Stimulated activated naive CD4-positive, alpha-beta T cell (primary cell): ENCODE measurements at regions not wholly inside any gene's neighbourhood (a gene's known extent, or its start where the extent isn't known, plus 50 kb on each side); places are given as distances from the start of the nearest gene placed in this dataset.

ENCODE experiments used
- DNase-seq, 6 experiments: peaks; one replicate each; lab custom pipeline; 2025; lab: John Stamatoyannopoulos, UW

GRCh38 chr18:29078273-29078672 lies 901.3 kb upstream of the CDH2 start:
- no peak for DNase-seq

- DNase-seq, result no peak
These were observed 900.4 kb upstream of the CDH2 start for GRCh38 chr18:29077344-29077743.

GRCh38 chr18:29076645-29077044 lies 899.7 kb upstream of the CDH2 start:
- no peak for DNase-seq

GRCh38 chr18:29074147-29074546 lies 897.2 kb upstream of the CDH2 start:
- no peak for DNase-seq

GRCh38 chr18:29071869-29072268 lies 894.9 kb upstream of the CDH2 start:
- DNase-seq, result no peak

GRCh38 chr18:29063346-29063745 lies 886.4 kb upstream of the CDH2 start:
- DNase-seq, result no peak

- DNase-seq, result no peak
These were observed 886.0 kb upstream of the CDH2 start for GRCh38 chr18:29062921-29063320.

GRCh38 chr18:29060349-29060748 lies 883.4 kb upstream of the CDH2 start:
- DNase-seq, result no peak

- DNase-seq, result no peak
These were observed 880.8 kb upstream of the CDH2 start for GRCh38 chr18:29057703-29058102.

- DNase-seq, result no peak
These were observed 879.9 kb upstream of the CDH2 start for GRCh38 chr18:29056800-29057199.

GRCh38 chr18:29041976-29042375 lies 865.0 kb upstream of the CDH2 start:
- no peak for DNase-seq

GRCh38 chr18:29034113-29034856 lies 857.4 kb upstream of the CDH2 start:
- DNase-seq, result no peak

GRCh38 chr18:29028560-29028959 lies 851.6 kb upstream of the CDH2 start:
- no peak for DNase-seq

- no peak for DNase-seq
These were observed 842.0 kb upstream of the CDH2 start for GRCh38 chr18:29018976-29019375.

GRCh38 chr18:29012883-29013465 lies 836.0 kb upstream of the CDH2 start:
- DNase-seq, result no peak

GRCh38 chr18:29012364-29012763 lies 835.4 kb upstream of the CDH2 start:
- no peak for DNase-seq

- no peak for DNase-seq
These were observed 832.4 kb upstream of the CDH2 start for GRCh38 chr18:29009250-29009803.

GRCh38 chr18:29008809-29009208 lies 831.9 kb upstream of the CDH2 start:
- DNase-seq, result no peak

GRCh38 chr18:29007986-29008654 lies 831.2 kb upstream of the CDH2 start:
- no peak for DNase-seq

- DNase-seq, result no peak
These were observed 828.0 kb upstream of the CDH2 start for GRCh38 chr18:29004921-29005320.

GRCh38 chr18:29003194-29003593 lies 826.3 kb upstream of the CDH2 start:
- no peak for DNase-seq

GRCh38 chr18:29002747-29003146 lies 825.8 kb upstream of the CDH2 start:
- DNase-seq, result no peak

GRCh38 chr18:28999726-29000125 lies 822.8 kb upstream of the CDH2 start:
- DNase-seq, result no peak
